ENCODE measurements at regions not wholly inside any gene's neighbourhood (a gene's known extent, or its start where the extent isn't known, plus 50 kb on each side); places are given as distances from the start of the nearest gene placed in this dataset.

DNA sequence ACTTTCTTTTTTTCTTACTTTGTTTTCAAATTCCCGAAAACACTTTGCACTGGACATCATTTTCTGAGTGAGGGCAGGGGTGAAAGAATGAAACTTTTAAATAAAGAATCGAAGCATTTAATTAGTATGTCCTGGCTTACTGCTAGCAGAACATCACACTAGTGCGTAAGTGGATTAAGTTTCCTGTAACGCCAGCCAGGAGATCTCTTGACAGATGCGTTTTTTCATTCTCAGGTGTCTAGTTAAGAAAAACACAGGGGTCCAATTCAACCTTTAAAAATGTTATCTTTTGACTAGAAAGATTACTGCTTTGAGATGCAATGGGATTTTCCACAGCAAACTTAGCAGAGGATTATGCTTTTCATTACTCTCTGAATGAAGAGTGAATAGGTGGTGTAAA lies 858.8 kb upstream of the EPHA7 start:
- TF ChIP-seq FOS (IDR thresholded peaks at IDR 0.05; ENCODE audit: borderline replicate concordance, insufficient read depth, low read length) (no peak), EZH2 (IDR thresholded peaks at IDR 0.05; ENCODE audit: borderline replicate concordance, low read depth, low read length, severe bottlenecking) (no peak), CTCF (IDR thresholded peaks at IDR 0.05; ENCODE audit: extremely low read depth in 1 of 2, insufficient read depth in 1 of 2, low read depth in 1 of 2, low read length in 2 of 2) (no peak), JUN (IDR thresholded peaks at IDR 0.05; ENCODE audit: borderline replicate concordance, insufficient read depth, insufficient read length, low read depth) (no peak), MYC (IDR thresholded peaks at IDR 0.05; ENCODE audit: low read depth, low read length) (no peak), POLR2A (IDR thresholded peaks at IDR 0.05; ENCODE audit: low read depth, low read length) (no peak), POLR2AphosphoS5 (IDR thresholded peaks at IDR 0.05; ENCODE audit: insufficient read depth, low read depth, low read length) (no peak)
